AG09309 (cell line): ENCODE measurements at regions not wholly inside any gene's neighbourhood (a gene's known extent, or its start where the extent isn't known, plus 50 kb on each side); places are given as distances from the start of the nearest gene placed in this dataset.
"Not testable (repeated sequence)": the region's sequence is repeated elsewhere in the genome, so short reads cannot be mapped to it uniquely, and the experiment has no call there.

ENCODE experiments used
- DNase-seq: peaks from one replicate; pipeline ENCODE4 v3.0.0-alpha.2; 2010; ENCODE audit warnings: low read depth
- H3K4me3 ChIP-seq: 2 replicates; pipeline ENCODE4 v1.5.1; 2011; ENCODE audit warnings: mild to moderate bottlenecking, low read depth, low read length, moderate library complexity; ENCODE audit not compliant: control insufficient read depth
- TF ChIP-seq, protein P1 (sequence below): IDR thresholded peaks from 2 replicates; pipeline ENCODE4 v1.5.1; 2011; ENCODE audit warnings: mild to moderate bottlenecking, low read depth, low read length, inconsistent platforms; ENCODE audit not compliant: insufficient read depth, control insufficient read depth; ENCODE audit errors: missing control alignments

DNA sequence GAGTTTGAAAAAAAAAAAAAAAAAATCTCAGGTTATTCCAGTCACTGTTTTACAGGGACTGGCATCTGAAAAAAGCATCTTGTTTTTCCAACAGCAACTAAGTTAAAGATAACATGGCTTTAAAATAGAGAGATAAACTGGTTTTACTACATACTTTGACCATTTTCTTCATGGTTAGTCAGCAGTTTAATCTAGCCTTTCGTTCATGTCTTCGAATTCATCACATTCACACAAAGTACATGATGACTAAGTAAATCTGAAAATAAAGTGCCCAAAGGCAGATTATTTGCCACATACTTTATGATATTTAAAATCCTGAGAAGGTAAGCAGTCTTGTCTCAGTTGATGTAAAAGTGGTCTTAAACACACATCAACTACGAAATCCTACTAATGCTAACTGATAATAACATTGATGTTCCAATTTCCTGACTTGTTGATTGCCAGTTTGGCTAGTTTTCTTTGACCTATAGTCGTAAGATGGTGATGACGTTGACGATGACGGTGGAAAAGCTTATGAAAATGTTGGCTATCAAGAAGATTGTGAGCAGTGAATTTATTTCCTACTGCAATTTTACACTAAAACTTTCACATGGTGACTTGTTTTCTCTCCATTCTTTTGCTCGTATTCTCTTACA is 540.5 kb upstream of the BOD1L1 start:
- no peak overlapping the region for H3K4me3 ChIP-seq
- TF ChIP-seq, protein P1, sequence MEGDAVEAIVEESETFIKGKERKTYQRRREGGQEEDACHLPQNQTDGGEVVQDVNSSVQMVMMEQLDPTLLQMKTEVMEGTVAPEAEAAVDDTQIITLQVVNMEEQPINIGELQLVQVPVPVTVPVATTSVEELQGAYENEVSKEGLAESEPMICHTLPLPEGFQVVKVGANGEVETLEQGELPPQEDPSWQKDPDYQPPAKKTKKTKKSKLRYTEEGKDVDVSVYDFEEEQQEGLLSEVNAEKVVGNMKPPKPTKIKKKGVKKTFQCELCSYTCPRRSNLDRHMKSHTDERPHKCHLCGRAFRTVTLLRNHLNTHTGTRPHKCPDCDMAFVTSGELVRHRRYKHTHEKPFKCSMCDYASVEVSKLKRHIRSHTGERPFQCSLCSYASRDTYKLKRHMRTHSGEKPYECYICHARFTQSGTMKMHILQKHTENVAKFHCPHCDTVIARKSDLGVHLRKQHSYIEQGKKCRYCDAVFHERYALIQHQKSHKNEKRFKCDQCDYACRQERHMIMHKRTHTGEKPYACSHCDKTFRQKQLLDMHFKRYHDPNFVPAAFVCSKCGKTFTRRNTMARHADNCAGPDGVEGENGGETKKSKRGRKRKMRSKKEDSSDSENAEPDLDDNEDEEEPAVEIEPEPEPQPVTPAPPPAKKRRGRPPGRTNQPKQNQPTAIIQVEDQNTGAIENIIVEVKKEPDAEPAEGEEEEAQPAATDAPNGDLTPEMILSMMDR: no peak
- DNase-seq: no peak

DNA sequence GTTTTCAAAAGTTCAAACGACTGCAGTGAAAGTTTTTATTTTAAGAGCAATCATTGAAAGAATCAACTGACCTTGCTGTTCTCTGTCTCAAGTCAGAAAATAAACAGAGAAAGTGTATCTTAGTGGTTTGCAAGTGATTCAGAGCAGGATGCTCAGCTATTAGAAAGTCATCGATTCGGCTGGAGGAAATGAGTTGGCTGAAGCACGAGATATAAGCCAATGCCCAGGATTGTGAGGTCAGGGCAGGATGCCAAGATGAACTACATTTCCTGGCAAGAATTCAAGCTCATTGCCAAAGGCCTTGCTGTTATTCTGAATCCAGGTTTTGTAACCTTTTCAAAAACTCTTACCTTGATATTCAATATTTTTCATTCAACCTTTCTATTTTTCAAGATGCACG is 541.4 kb upstream of the BOD1L1 start:
- TF ChIP-seq, protein P1: no peak
- H3K4me3 ChIP-seq: no peak overlapping the region
- DNase-seq: peak; percentile 56

DNA sequence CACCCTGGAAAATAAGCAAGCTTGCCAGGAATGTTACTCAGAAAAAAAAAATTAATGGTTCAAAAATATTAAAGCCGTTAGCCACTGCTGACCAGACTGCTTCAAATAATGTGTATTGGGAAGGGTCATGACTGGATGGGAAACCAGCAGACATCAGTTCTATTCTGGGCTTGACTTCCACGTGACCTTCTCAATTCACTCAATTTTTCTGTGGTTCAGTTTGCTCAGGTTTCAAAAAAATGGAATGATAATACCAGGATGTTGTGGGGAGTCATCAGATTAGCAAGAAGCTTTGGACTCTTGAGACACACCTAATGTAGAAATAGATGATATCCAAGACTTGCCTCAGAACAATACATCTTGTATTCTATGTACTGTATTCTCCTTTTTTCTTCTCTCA is 541.9 kb upstream of the BOD1L1 start:
- TF ChIP-seq, protein P1: no peak
- H3K4me3 ChIP-seq: no peak overlapping the region
- no peak for DNase-seq

DNA sequence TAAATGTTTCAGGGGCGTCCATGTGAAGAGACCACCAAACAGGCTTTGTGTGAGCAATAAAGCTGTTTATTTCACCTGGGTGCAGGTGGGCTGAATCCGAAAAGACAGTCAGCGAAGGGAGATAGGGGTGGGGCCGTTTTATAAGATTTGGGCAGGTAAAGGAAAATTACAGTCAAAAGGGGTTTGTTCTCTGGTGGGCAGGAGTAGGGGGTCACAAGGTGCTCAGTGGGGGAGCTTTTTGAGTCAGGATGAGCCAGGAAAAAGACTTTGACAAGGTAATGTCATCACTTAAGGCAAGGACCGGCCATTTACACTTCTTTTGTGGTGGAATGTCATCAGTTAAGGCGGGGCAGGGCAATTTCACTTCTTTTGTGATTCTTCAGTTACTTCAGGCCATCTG is 542.4 kb upstream of the BOD1L1 start:
- not testable (repeated sequence) for H3K4me3 ChIP-seq, DNase-seq

DNA sequence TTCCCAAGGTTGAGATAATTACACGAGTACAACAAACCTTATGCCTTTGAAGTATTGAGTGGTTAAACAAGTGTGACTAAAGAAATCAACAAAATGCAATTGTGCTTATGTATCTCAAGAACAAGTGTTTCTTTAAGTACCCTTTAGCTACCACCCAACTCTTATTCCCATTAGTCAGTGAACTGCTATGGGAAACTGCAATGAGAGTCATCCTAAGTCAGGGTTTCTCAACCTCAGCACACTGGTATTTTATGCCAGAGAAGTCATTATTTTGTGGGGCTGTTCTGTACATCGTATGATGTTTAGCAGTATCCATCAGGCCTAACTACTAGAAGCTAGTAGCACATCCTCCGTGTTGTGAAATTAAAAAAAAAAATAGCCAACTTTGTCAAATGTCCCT is 549.1 kb upstream of the BOD1L1 start:
- H3K4me3 ChIP-seq: no peak overlapping the region
- DNase-seq: no peak
- TF ChIP-seq, protein P1: no peak

DNA sequence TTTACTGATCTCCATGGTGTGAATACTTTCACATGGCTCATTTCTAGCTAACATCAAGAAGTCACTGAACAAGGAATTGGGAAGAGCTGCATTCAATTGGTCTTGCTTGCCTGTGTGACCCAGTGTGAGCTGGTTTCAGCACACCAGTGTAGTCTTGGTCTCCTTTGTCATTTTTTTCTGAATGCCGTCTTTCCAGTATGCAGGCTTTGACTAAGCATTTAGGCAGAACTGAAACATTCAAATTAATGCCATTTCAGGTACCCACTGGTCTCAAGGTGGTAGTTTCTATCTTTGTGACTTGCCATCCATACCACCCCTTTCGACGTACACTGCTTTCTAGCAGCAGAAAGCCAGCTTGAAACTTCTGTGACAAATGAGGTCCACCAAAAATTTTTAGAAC is 550.5 kb upstream of the BOD1L1 start:
- TF ChIP-seq, protein P1: no peak
- H3K4me3 ChIP-seq: no peak overlapping the region
- DNase-seq: no peak

DNA sequence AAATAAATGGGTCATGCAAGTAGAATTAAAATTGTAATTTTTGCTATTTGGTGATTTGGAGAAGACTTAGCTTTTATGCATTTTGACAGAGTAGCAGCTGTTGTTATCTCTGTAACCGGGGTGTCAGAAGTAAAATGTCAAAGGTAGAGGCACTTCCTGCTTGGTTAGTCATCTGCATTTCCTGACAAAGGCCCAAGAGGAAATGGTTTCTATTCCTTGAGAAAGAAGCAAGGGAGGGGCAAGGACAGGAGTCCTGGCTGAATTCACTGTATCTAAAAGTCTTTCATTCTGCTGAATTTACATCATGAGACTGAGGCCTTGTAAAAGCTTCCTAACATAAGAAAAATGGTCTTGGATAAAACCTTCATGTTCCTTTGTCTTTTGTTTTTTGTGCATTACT is 550.9 kb upstream of the BOD1L1 start:
- no peak overlapping the region for H3K4me3 ChIP-seq
- no peak for DNase-seq
- TF ChIP-seq, protein P1: no peak
